Mammary epithelial cell (primary cell): ENCODE measurements at regions not wholly inside any gene's neighbourhood (a gene's known extent, or its start where the extent isn't known, plus 50 kb on each side); places are given as distances from the start of the nearest gene placed in this dataset.

ENCODE experiments used
- EZH2 ChIP-seq: IDR thresholded peaks from 2 replicates; pipeline ENCODE4 v1.6.1; 2012; ENCODE audit warnings: low read length, inconsistent platforms, borderline replicate concordance
- TF ChIP-seq, protein P1 (sequence below), 2 donors: IDR thresholded peaks in 1 of 2; conservative IDR thresholded peaks in 1 of 2; 2 replicates each; pipeline ENCODE4 v1.5.1; 2011 to 2012; ENCODE audit warnings: inconsistent platforms in 2 of 2, low read length in 2 of 2, mild to moderate bottlenecking in 2 of 2, control low read depth in 1 of 2, low read depth in 1 of 2; ENCODE audit not compliant: insufficient read depth in 1 of 2; ENCODE audit errors: extremely low read depth in 1 of 2

DNA sequence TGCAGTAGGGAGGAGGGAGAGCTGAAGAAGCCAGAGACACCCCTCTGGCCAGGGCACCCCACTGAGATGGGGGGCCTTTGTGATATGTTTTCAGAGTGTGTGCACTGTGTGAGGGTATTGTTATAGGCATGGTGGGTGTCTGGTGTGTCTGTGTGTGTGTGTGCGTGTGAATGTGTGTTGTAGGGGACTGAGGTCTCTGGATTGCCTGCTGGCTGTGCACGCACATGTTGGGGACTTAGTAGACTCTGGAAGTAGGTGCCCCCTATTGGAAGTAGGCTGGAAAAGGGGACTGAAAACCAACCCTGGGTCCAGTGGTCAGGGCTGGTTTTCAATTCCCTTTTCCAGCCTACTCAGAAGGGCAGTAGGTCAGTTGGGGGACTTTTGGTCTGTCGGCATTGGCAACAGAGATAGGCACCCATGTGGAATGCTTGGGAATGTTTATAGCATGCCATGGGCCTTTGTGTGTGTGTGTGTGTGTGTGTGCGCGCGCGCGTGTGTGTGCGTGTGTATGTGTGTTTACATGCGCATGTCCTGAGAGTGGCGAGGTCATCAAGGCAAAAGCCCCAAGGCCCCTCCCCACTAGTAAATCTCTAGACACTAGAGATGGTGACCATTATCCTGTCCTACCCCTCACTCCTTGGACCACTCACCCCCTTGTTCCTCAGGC is 78.8 kb downstream of the HIF1AN start:
- TF ChIP-seq, protein P1, sequence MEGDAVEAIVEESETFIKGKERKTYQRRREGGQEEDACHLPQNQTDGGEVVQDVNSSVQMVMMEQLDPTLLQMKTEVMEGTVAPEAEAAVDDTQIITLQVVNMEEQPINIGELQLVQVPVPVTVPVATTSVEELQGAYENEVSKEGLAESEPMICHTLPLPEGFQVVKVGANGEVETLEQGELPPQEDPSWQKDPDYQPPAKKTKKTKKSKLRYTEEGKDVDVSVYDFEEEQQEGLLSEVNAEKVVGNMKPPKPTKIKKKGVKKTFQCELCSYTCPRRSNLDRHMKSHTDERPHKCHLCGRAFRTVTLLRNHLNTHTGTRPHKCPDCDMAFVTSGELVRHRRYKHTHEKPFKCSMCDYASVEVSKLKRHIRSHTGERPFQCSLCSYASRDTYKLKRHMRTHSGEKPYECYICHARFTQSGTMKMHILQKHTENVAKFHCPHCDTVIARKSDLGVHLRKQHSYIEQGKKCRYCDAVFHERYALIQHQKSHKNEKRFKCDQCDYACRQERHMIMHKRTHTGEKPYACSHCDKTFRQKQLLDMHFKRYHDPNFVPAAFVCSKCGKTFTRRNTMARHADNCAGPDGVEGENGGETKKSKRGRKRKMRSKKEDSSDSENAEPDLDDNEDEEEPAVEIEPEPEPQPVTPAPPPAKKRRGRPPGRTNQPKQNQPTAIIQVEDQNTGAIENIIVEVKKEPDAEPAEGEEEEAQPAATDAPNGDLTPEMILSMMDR (conservative IDR thresholded peaks at IDR 0.05 in 1 of 2, IDR thresholded peaks at IDR 0.05 in 1 of 2; ENCODE audit: extremely low read depth in 1 of 2, insufficient read depth in 1 of 2, low read depth in 1 of 2, low read length in 2 of 2): no peak
- no peak for TF ChIP-seq EZH2
